ENCODE measurements at regions not wholly inside any gene's neighbourhood (a gene's known extent, or its start where the extent isn't known, plus 50 kb on each side); places are given as distances from the start of the nearest gene placed in this dataset.

- peaks cover 0 to 28% (median 8%) of the 10 kb centered on the region in 12 donors for H3K4me1 ChIP-seq
- ATAC-seq (peak in 2 of 4 donors; percentile 61 to 66), DNase-seq (no peak)
- WGBS, 4 donors, result 71 to 83% (median 79%) methylated on average over 8 to 12 of the region's 12 CpGs
- no peak for TF ChIP-seq POLR2A (IDR thresholded peaks at IDR 0.05)
- TF ChIP-seq, protein P1, sequence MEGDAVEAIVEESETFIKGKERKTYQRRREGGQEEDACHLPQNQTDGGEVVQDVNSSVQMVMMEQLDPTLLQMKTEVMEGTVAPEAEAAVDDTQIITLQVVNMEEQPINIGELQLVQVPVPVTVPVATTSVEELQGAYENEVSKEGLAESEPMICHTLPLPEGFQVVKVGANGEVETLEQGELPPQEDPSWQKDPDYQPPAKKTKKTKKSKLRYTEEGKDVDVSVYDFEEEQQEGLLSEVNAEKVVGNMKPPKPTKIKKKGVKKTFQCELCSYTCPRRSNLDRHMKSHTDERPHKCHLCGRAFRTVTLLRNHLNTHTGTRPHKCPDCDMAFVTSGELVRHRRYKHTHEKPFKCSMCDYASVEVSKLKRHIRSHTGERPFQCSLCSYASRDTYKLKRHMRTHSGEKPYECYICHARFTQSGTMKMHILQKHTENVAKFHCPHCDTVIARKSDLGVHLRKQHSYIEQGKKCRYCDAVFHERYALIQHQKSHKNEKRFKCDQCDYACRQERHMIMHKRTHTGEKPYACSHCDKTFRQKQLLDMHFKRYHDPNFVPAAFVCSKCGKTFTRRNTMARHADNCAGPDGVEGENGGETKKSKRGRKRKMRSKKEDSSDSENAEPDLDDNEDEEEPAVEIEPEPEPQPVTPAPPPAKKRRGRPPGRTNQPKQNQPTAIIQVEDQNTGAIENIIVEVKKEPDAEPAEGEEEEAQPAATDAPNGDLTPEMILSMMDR (IDR thresholded peaks at IDR 0.05), result no peak
- peak overlapping the region in 1 of 12 donors; percentile 13 for H3K27ac ChIP-seq
- no peak overlapping the region for H3K4me3 ChIP-seq
- H3K36me3 ChIP-seq, result no peaks in the 10 kb centered on the region
- peaks cover 0 to 5% (median 0%) of the 10 kb centered on the region in 12 donors for H3K9me3 ChIP-seq
- intact Hi-C loops (cut with DNase I), result no loop called here
- H3K27me3 ChIP-seq, result no peaks in the 10 kb centered on the region
These were observed 95.7 kb upstream of the C1QTNF9B start for GRCh38 chr13:23992781-23993679.

- ATAC-seq, result peak in 1 of 4 donors; percentile 15
- peaks cover 0 to 28% (median 8%) of the 10 kb centered on the region in 12 donors for H3K4me1 ChIP-seq
- H3K4me3 ChIP-seq, result no peak overlapping the region
- WGBS, 4 donors, result 64 to 92% (median 77%) methylated on average over 1 of the region's 1 CpG
- peak overlapping the region in 1 of 12 donors; percentile 13 for H3K27ac ChIP-seq
- TF ChIP-seq, protein P1 (IDR thresholded peaks at IDR 0.05), result no peak
- TF ChIP-seq POLR2A (IDR thresholded peaks at IDR 0.05), result no peak
- peaks cover 0 to 5% (median 0%) of the 10 kb centered on the region in 12 donors for H3K9me3 ChIP-seq
- DNase-seq, result no peak
- H3K27me3 ChIP-seq, result no peaks in the 10 kb centered on the region
- intact Hi-C loops (cut with DNase I), result no loop called here
- H3K36me3 ChIP-seq, result no peaks in the 10 kb centered on the region
These were observed 96.3 kb upstream of the C1QTNF9B start for GRCh38 chr13:23993680-23993985.

GRCh38 chr13:23995283-23996073 lies 98.2 kb upstream of the C1QTNF9B start:
- intact Hi-C loops (cut with DNase I), result no loop called here
- Histone ChIP-seq H3K36me3 (no peaks in the 10 kb centered on the region), H3K27ac (peak overlapping the region; percentile 1 to 86 (median 62)), H3K4me1 (peaks cover 0 to 28% (median 8%) of the 10 kb centered on the region in 12 donors), H3K27me3 (no peaks in the 10 kb centered on the region), H3K9me3 (peaks cover 0 to 5% (median 0%) of the 10 kb centered on the region in 12 donors), H3K4me3 (no peak overlapping the region)
- WGBS, 4 donors, result 51 to 65% (median 58%) methylated on average over 6 of the region's 6 CpGs
- ATAC-seq (peak; percentile 31 to 85 (median 58)), DNase-seq (peak in 2 of 5 donors; percentile 48)
- no peak for TF ChIP-seq POLR2A (IDR thresholded peaks at IDR 0.05)
- TF ChIP-seq, protein P1 (IDR thresholded peaks at IDR 0.05), result no peak

- H3K27me3 ChIP-seq, result no peaks in the 10 kb centered on the region
- WGBS, 4 donors, result 85 to 91% (median 89%) methylated on average over 2 of the region's 2 CpGs
- TF ChIP-seq, protein P1 (IDR thresholded peaks at IDR 0.05), result no peak
- no peak for TF ChIP-seq POLR2A (IDR thresholded peaks at IDR 0.05)
- DNase-seq, result no peak
- ATAC-seq, result no peak
- peak overlapping the region in 9 of 12 donors; percentile 41 to 86 (median 72) for H3K27ac ChIP-seq
- intact Hi-C loops (cut with DNase I), result no loop called here
- no peak overlapping the region for H3K4me3 ChIP-seq
- no peaks in the 10 kb centered on the region for H3K36me3 ChIP-seq
- peaks cover 0 to 5% (median 0%) of the 10 kb centered on the region in 12 donors for H3K9me3 ChIP-seq
- peaks cover 0 to 28% (median 8%) of the 10 kb centered on the region in 12 donors for H3K4me1 ChIP-seq
These were observed 99.2 kb upstream of the C1QTNF9B start for GRCh38 chr13:23996456-23996855.

Data from heart left ventricle (tissue), 16 donors.